GM18505 (cell line): ENCODE measurements at regions not wholly inside any gene's neighbourhood (a gene's known extent, or its start where the extent isn't known, plus 50 kb on each side); places are given as distances from the start of the nearest gene placed in this dataset.
"Not testable (repeated sequence)": the region's sequence is repeated elsewhere in the genome, so short reads cannot be mapped to it uniquely, and the experiment has no call there.

ENCODE experiments used
- ATAC-seq: cut with Tn5 transposase; IDR thresholded peaks from one replicate; pipeline ENCODE4 v1.9.1; 2021; ENCODE audit not compliant: unreplicated experiment
- POLR2A ChIP-seq: IDR thresholded peaks from 4 replicates; pipeline ENCODE4 v1.6.1; 2011; ENCODE audit warnings: borderline replicate concordance; ENCODE audit not compliant: insufficient read depth, insufficient read length; ENCODE audit errors: extremely low read depth

- TF ChIP-seq POLR2A = no peak
- no peak for ATAC-seq
Measured at GRCh38 chr2:225288986-225289385, 110.5 kb upstream of the NYAP2 start.

- TF ChIP-seq POLR2A = no peak
- ATAC-seq = peak; percentile 85
Measured at GRCh38 chr2:225282858-225283710, 116.4 kb upstream of the NYAP2 start.

- peak; percentile 86 for ATAC-seq
- TF ChIP-seq POLR2A = no peak
Measured at GRCh38 chr2:225276207-225276606, 123.3 kb upstream of the NYAP2 start.

- no peak for TF ChIP-seq POLR2A
- ATAC-seq = no peak
Measured at GRCh38 chr2:225275443-225275842, 124.1 kb upstream of the NYAP2 start.

GRCh38 chr2:225274751-225275150 lies 124.8 kb upstream of the NYAP2 start:
- ATAC-seq = peak; percentile 30
- no peak for TF ChIP-seq POLR2A

GRCh38 chr2:225272173-225272572 lies 127.3 kb upstream of the NYAP2 start:
- ATAC-seq = no peak
- no peak for TF ChIP-seq POLR2A

- TF ChIP-seq POLR2A = no peak
- ATAC-seq = peak; percentile 100
Measured at GRCh38 chr2:225270861-225271260, 128.6 kb upstream of the NYAP2 start.

GRCh38 chr2:225270053-225270452 lies 129.5 kb upstream of the NYAP2 start:
- no peak for ATAC-seq
- no peak for TF ChIP-seq POLR2A

GRCh38 chr2:225254363-225254762 lies 145.1 kb upstream of the NYAP2 start:
- ATAC-seq = no peak
- TF ChIP-seq POLR2A = no peak

GRCh38 chr2:225244933-225245332 lies 154.6 kb upstream of the NYAP2 start:
- no peak for ATAC-seq
- no peak for TF ChIP-seq POLR2A

GRCh38 chr2:225236769-225237323 lies 162.7 kb upstream of the NYAP2 start:
- no peak for TF ChIP-seq POLR2A
- ATAC-seq = no peak

- no peak for ATAC-seq
- no peak for TF ChIP-seq POLR2A
Measured at GRCh38 chr2:225233234-225233633, 166.3 kb upstream of the NYAP2 start.

GRCh38 chr2:225231900-225232299 lies 167.6 kb upstream of the NYAP2 start:
- no peak for ATAC-seq
- TF ChIP-seq POLR2A = no peak

- not testable (repeated sequence) for ATAC-seq
Measured at GRCh38 chr2:225229346-225229745, 170.2 kb upstream of the NYAP2 start.
